SU-DHL-6 (cell line): ENCODE measurements at regions not wholly inside any gene's neighbourhood (a gene's known extent, or its start where the extent isn't known, plus 50 kb on each side); places are given as distances from the start of the nearest gene placed in this dataset.
A peak's percentile ranks its signal among the peaks of the same experiment; 100 is the strongest.

ENCODE experiments used
- H2AFZ ChIP-seq: fragments of 200-600 bp; sonication (generic); 2 replicates; pipeline ENCODE4 v1.6.1; 2014; ENCODE audit warnings: low read depth, mild to moderate bottlenecking, moderate library complexity, mixed read lengths, antibody characterized with exemption, low read length; ENCODE audit not compliant: severe bottlenecking
- H3F3A ChIP-seq: fragments of 200-600 bp; shearing (Covaris generic); 2 replicates; pipeline ENCODE4 v1.6.0; 2016; ENCODE audit warnings: antibody characterized with exemption, mild to moderate bottlenecking; ENCODE audit not compliant: insufficient read depth
- H3K27ac ChIP-seq: fragments of 200-600 bp; sonication (generic); 2 replicates; pipeline ENCODE4 v1.5.1; 2016; ENCODE audit warnings: low read depth, mild to moderate bottlenecking, low read length, moderate library complexity, mixed read lengths
- H3K27me3 ChIP-seq: fragments of 200-600 bp; sonication (generic), shearing (Covaris generic); 2 replicates; pipeline ENCODE4 v1.6.0; 2014; ENCODE audit warnings: mild to moderate bottlenecking, low read length
- H3K36me3 ChIP-seq: fragments of 200-600 bp; sonication (generic); 2 replicates; pipeline ENCODE4 v1.6.1; 2014; ENCODE audit warnings: mild to moderate bottlenecking, low read length, mixed read lengths
- H3K4me2 ChIP-seq: fragments of 300-600, 200-600 bp; shearing (Covaris generic), sonication (generic); 2 replicates; pipeline ENCODE4 v1.6.0; 2014; ENCODE audit warnings: low read length, low read depth, mild to moderate bottlenecking; ENCODE audit not compliant: poor library complexity, severe bottlenecking
- H3K4me3 ChIP-seq: fragments of 200-600 bp; sonication (generic); 2 replicates; pipeline ENCODE4 v1.5.1; 2014; ENCODE audit warnings: antibody characterized with exemption, low read length, mild to moderate bottlenecking, mixed read lengths; ENCODE audit not compliant: insufficient read depth, poor library complexity, severe bottlenecking
- H3K79me2 ChIP-seq: fragments of 200-600 bp; sonication (generic); 2 replicates; pipeline ENCODE4 v1.6.1; 2014; ENCODE audit warnings: mild to moderate bottlenecking, low read length, moderate library complexity; ENCODE audit not compliant: insufficient read depth
- H3K9ac ChIP-seq: fragments of 200-600 bp; sonication (generic); 2 replicates; pipeline ENCODE4 v1.7.0; 2014; ENCODE audit warnings: mild to moderate bottlenecking, low read length
- H3K9me2 ChIP-seq: fragments of 200-600 bp; sonication (generic); replicated peaks from 2 replicates; pipeline ENCODE4 v1.6.1; 2014; ENCODE audit warnings: low read length; ENCODE audit not compliant: insufficient read depth
- H3K9me3 ChIP-seq: fragments of 200-600 bp; sonication (generic); 2 replicates; pipeline ENCODE4 v1.6.1; 2014; ENCODE audit warnings: low read length, mixed read lengths; ENCODE audit not compliant: insufficient read depth
- H4K20me1 ChIP-seq: fragments of 200-600 bp; sonication (generic); 2 replicates; pipeline ENCODE4 v1.6.1; 2014; ENCODE audit warnings: low read depth, mild to moderate bottlenecking, antibody characterized with exemption, low read length, moderate library complexity, mixed read lengths
- EZH2phosphoT487 ChIP-seq: fragments of 200-600 bp; sonication (generic), shearing (Covaris generic); conservative IDR thresholded peaks from 2 replicates; pipeline ENCODE4 v1.6.1; 2018; ENCODE audit warnings: mild to moderate bottlenecking, antibody characterized with exemption, low read length, moderate library complexity, mixed read lengths
- TF ChIP-seq, protein P1 (sequence below): fragments of 200-600 bp; sonication (generic); IDR thresholded peaks from one replicate; pipeline ENCODE4 v1.5.1; 2017; ENCODE audit warnings: antibody characterized with exemption, mild to moderate bottlenecking, low read length, moderate library complexity; ENCODE audit not compliant: insufficient read depth, poor library complexity, severe bottlenecking

DNA sequence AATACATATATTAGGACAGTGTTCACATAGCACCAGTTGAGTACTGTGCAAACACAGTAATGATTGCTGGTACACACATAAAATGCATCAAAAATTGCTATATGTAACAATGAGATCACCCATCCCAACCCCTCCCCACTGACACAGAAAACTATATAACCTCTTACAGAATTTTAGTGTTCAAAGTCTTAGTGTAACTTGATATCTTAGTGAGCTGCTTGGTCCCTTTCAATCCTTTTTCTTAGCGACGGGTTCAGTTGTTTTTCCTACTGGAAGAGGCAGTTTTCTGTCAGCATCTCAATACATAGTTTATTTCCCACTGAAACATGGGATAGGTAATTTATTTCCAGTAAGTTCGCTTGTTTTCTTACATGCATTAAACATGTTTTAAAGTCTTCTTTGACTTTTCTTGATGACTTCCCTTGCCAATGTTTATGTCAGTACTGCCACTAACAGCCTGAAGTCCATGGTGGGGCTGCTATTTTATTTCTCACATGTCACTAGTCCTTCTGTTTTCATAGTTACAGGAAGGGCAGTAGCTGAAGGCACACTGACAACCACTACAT, 96.4 kb upstream of the FOXC1 start:
- Histone ChIP-seq H3K9me3 (no peaks in the 10 kb centered on the region), H3K4me3 (no peak overlapping the region), H3K4me2 (no peak overlapping the region), H4K20me1 (no peaks in the 10 kb centered on the region), H3K27me3 (no peaks in the 10 kb centered on the region), H3K9ac (no peak overlapping the region), H3K79me2 (no peaks in the 10 kb centered on the region), H3K36me3 (no peaks in the 10 kb centered on the region), H3K27ac (no peak overlapping the region), H3F3A (no peaks in the 10 kb centered on the region), H3K9me2 (no peaks in the 10 kb centered on the region), H2AFZ (no peak overlapping the region)
- TF ChIP-seq, protein P1, sequence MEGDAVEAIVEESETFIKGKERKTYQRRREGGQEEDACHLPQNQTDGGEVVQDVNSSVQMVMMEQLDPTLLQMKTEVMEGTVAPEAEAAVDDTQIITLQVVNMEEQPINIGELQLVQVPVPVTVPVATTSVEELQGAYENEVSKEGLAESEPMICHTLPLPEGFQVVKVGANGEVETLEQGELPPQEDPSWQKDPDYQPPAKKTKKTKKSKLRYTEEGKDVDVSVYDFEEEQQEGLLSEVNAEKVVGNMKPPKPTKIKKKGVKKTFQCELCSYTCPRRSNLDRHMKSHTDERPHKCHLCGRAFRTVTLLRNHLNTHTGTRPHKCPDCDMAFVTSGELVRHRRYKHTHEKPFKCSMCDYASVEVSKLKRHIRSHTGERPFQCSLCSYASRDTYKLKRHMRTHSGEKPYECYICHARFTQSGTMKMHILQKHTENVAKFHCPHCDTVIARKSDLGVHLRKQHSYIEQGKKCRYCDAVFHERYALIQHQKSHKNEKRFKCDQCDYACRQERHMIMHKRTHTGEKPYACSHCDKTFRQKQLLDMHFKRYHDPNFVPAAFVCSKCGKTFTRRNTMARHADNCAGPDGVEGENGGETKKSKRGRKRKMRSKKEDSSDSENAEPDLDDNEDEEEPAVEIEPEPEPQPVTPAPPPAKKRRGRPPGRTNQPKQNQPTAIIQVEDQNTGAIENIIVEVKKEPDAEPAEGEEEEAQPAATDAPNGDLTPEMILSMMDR, result no peak
- TF ChIP-seq EZH2phosphoT487, result no peak

DNA sequence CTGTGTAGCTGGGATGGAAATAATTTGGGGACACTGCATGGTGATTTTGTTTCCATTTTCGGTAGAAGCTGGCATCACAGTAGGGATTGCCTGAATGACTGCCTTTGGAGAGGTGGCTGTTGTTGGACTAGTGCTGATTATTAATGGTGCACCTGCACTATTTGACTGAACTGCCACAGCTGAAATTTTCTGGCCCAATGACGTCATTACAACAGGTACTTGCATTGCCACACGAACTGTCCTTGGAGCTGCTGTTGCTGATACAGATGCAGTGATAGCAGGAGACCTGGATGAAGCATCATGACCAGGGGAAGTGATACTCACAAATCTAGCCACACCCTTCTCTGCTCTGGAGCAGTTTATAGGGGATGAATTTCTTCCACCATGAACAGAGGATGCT, 95.6 kb upstream of the FOXC1 start:
- no peak overlapping the region for H3K27ac ChIP-seq
- no peaks in the 10 kb centered on the region for H3K9me2 ChIP-seq
- H3K4me2 ChIP-seq, result no peak overlapping the region
- no peaks in the 10 kb centered on the region for H3K79me2 ChIP-seq
- H2AFZ ChIP-seq, result no peak overlapping the region
- H3F3A ChIP-seq, result no peaks in the 10 kb centered on the region
- H3K27me3 ChIP-seq, result no peaks in the 10 kb centered on the region
- H3K4me3 ChIP-seq, result no peak overlapping the region
- no peaks in the 10 kb centered on the region for H3K36me3 ChIP-seq
- TF ChIP-seq EZH2phosphoT487, result no peak
- TF ChIP-seq, protein P1, result no peak
- H3K9me3 ChIP-seq, result no peaks in the 10 kb centered on the region
- H4K20me1 ChIP-seq, result no peaks in the 10 kb centered on the region
- H3K9ac ChIP-seq, result no peak overlapping the region

DNA sequence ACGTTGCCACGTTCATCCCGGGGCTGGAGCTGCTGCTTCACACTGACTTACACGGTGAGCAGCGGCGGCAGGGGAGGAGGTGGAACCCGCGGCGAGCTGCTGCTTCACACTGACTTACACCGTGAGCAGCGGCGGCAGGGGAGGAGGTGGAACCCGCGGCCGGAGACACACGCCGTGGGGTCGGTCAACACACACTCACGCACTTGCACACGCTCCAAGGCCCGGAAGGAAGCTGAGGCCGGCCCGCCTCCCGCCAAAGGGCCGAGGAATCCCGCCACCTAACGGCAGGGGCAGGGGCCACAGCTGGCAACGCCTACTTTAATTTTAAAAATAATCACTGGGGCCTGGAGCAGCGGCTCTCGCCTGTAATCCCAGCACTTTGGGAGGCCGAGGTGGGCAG, 94.4 kb upstream of the FOXC1 start:
- no peaks in the 10 kb centered on the region for H3K9me3 ChIP-seq
- H3K27ac ChIP-seq, result no peak overlapping the region
- no peaks in the 10 kb centered on the region for H3K27me3 ChIP-seq
- H3K4me3 ChIP-seq, result no peak overlapping the region
- no peaks in the 10 kb centered on the region for H4K20me1 ChIP-seq
- H3K9me2 ChIP-seq, result no peaks in the 10 kb centered on the region
- H3K4me2 ChIP-seq, result no peak overlapping the region
- H2AFZ ChIP-seq, result no peak overlapping the region
- no peaks in the 10 kb centered on the region for H3K79me2 ChIP-seq
- H3K36me3 ChIP-seq, result no peaks in the 10 kb centered on the region
- no peak overlapping the region for H3K9ac ChIP-seq
- TF ChIP-seq EZH2phosphoT487, result no peak
- TF ChIP-seq, protein P1, result peak; percentile 28
- no peaks in the 10 kb centered on the region for H3F3A ChIP-seq

DNA sequence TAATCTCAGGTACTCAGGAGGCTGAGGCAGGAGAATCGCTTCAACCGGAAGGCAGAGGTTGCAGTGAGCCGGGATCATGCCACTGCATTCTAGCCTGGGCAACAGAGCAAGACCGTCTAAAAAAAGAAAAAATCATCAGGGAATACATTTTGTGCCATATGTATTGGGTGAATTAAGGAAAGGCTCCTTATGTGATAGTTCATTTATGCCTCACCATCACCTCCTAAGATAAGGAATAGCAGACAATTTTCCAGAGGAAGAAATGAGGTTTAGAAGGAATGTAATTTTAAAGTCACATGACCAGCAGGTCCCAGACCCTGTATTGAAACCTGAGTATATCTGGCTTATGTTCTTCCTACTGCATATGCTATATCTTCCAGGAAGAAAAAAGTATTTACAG, 93.9 kb upstream of the FOXC1 start:
- Histone ChIP-seq H3K27ac (no peak overlapping the region), H3K9me3 (no peaks in the 10 kb centered on the region), H3K79me2 (no peaks in the 10 kb centered on the region), H3K36me3 (no peaks in the 10 kb centered on the region), H3F3A (no peaks in the 10 kb centered on the region), H3K27me3 (no peaks in the 10 kb centered on the region), H3K9ac (no peak overlapping the region), H4K20me1 (no peaks in the 10 kb centered on the region), H3K4me3 (no peak overlapping the region), H2AFZ (no peak overlapping the region), H3K9me2 (no peaks in the 10 kb centered on the region), H3K4me2 (no peak overlapping the region)
- no peak for TF ChIP-seq EZH2phosphoT487
- TF ChIP-seq, protein P1, result no peak
